MM.1S (cell line): ENCODE measurements at regions not wholly inside any gene's neighbourhood (a gene's known extent, or its start where the extent isn't known, plus 50 kb on each side); places are given as distances from the start of the nearest gene placed in this dataset.

ENCODE experiments used
- DNase-seq: peaks from one replicate; pipeline ENCODE4 v3.0.0-alpha.2; 2015
- H2AFZ ChIP-seq: fragments of 300-600 bp; sonication (generic); 2 replicates; pipeline ENCODE4 v1.6.0; 2016; ENCODE audit warnings: antibody characterized with exemption, low read length
- H3F3A ChIP-seq: fragments of 300-600 bp; sonication (generic); 2 replicates; pipeline ENCODE4 v1.6.1; 2016; ENCODE audit warnings: mild to moderate bottlenecking, antibody characterized with exemption, low read length, moderate library complexity, mixed read lengths; ENCODE audit not compliant: insufficient read depth
- H3K27ac ChIP-seq: fragments of 300-600 bp; sonication (generic); 2 replicates; pipeline ENCODE4 v1.5.1; 2016; ENCODE audit warnings: mild to moderate bottlenecking, low read length
- H3K27me3 ChIP-seq: fragments of 300-600 bp; sonication (generic); replicated peaks from 2 replicates; pipeline ENCODE4 v1.6.0; 2016; ENCODE audit warnings: low read length; ENCODE audit not compliant: insufficient read depth
- H3K36me3 ChIP-seq: fragments of 300-600 bp; sonication (generic); replicated peaks from 2 replicates; pipeline ENCODE4 v1.6.1; 2016; ENCODE audit warnings: mild to moderate bottlenecking, low read length, mixed read lengths; ENCODE audit not compliant: insufficient read depth
- H3K4me1 ChIP-seq: fragments of 300-600 bp; sonication (generic); 2 replicates; pipeline ENCODE4 v1.6.1; 2016; ENCODE audit warnings: low read length, mixed read lengths
- H3K4me2 ChIP-seq: fragments of 300-600 bp; sonication (generic); 2 replicates; pipeline ENCODE4 v1.6.0; 2016; ENCODE audit warnings: low read depth, low read length
- H3K4me3 ChIP-seq: fragments of 300-600 bp; sonication (generic); 2 replicates; pipeline ENCODE4 v1.5.1; 2016; ENCODE audit warnings: low read length, mixed read lengths
- H3K79me2 ChIP-seq: fragments of 300-600 bp; sonication (generic); 2 replicates; pipeline ENCODE4 v1.6.1; 2016; ENCODE audit warnings: mixed run types, low read length, mixed read lengths
- H3K9ac ChIP-seq: fragments of 300-600 bp; sonication (generic); 2 replicates; pipeline ENCODE4 v1.6.1; 2016; ENCODE audit warnings: low read length, mixed read lengths
- H3K9me2 ChIP-seq: fragments of 300-600 bp; sonication (generic); replicated peaks from 2 replicates; pipeline ENCODE4 v1.6.1; 2016; ENCODE audit warnings: mild to moderate bottlenecking, low read length, mixed read lengths; ENCODE audit not compliant: insufficient read depth
- H3K9me3 ChIP-seq: fragments of 300-600 bp; sonication (generic); replicated peaks from 2 replicates; pipeline ENCODE4 v1.6.1; 2016; ENCODE audit warnings: mild to moderate bottlenecking, low read length, mixed read lengths; ENCODE audit not compliant: insufficient read depth
- H4K20me1 ChIP-seq: fragments of 300-600 bp; sonication (generic); 2 replicates; pipeline ENCODE4 v1.6.1; 2016; ENCODE audit warnings: mild to moderate bottlenecking, low read length, moderate library complexity, mixed read lengths; ENCODE audit not compliant: insufficient read depth
- CTCF ChIP-seq: fragments of 300-600 bp; sonication (generic); IDR thresholded peaks from 2 replicates; pipeline ENCODE4 v1.5.1; 2016; ENCODE audit warnings: antibody characterized with exemption, low read length, mixed read lengths
- EZH2 ChIP-seq: fragments of 300-600 bp; sonication (generic); optimal IDR thresholded peaks from 2 replicates; pipeline ENCODE3; 2017; ENCODE audit warnings: low read depth, mild to moderate bottlenecking, antibody characterized with exemption, low read length, mixed read lengths
- EZH2phosphoT487 ChIP-seq: fragments of 300-600 bp; sonication (generic); IDR thresholded peaks from 2 replicates; pipeline ENCODE4 v1.6.1; 2018; ENCODE audit warnings: antibody characterized with exemption, low read length

- Histone ChIP-seq H3K9me2 (no peaks in the 10 kb centered on the region), H4K20me1 (no peaks in the 10 kb centered on the region), H3K4me1 (no peaks in the 10 kb centered on the region), H3K27ac (no peak overlapping the region), H3K9ac (no peak overlapping the region), H2AFZ (no peak overlapping the region), H3K4me2 (no peak overlapping the region), H3K4me3 (no peak overlapping the region), H3K9me3 (no peaks in the 10 kb centered on the region), H3K79me2 (no peaks in the 10 kb centered on the region), H3K27me3 (no peaks in the 10 kb centered on the region), H3F3A (no peaks in the 10 kb centered on the region), H3K36me3 (no peaks in the 10 kb centered on the region)
- DNase-seq, result no peak
- TF ChIP-seq CTCF, result no peak
- TF ChIP-seq EZH2, result no peak
- TF ChIP-seq EZH2phosphoT487, result no peak
These were observed 262.6 kb downstream of the ATPSCKMT start for GRCh38 chr5:9987101-9987500.

GRCh38 chr5:9977070-9977469 lies 272.6 kb downstream of the ATPSCKMT start:
- Histone ChIP-seq H3K9ac (no peak overlapping the region), H4K20me1 (no peaks in the 10 kb centered on the region), H3K9me2 (no peaks in the 10 kb centered on the region), H3K9me3 (no peaks in the 10 kb centered on the region), H3K4me3 (no peak overlapping the region), H3K4me1 (no peaks in the 10 kb centered on the region), H2AFZ (no peak overlapping the region), H3K4me2 (no peak overlapping the region), H3K27me3 (no peaks in the 10 kb centered on the region), H3K79me2 (no peaks in the 10 kb centered on the region), H3K36me3 (no peaks in the 10 kb centered on the region), H3F3A (no peaks in the 10 kb centered on the region), H3K27ac (no peak overlapping the region)
- DNase-seq, result no peak
- TF ChIP-seq EZH2 (no peak), EZH2phosphoT487 (no peak), CTCF (no peak)

GRCh38 chr5:9976621-9977020 lies 273.1 kb downstream of the ATPSCKMT start:
- Histone ChIP-seq H3K27ac (no peak overlapping the region), H4K20me1 (no peaks in the 10 kb centered on the region), H3K79me2 (no peaks in the 10 kb centered on the region), H3K4me1 (no peaks in the 10 kb centered on the region), H3K9me2 (no peaks in the 10 kb centered on the region), H3K9me3 (no peaks in the 10 kb centered on the region), H2AFZ (no peak overlapping the region), H3F3A (no peaks in the 10 kb centered on the region), H3K27me3 (no peaks in the 10 kb centered on the region), H3K36me3 (no peaks in the 10 kb centered on the region), H3K4me2 (no peak overlapping the region), H3K4me3 (no peak overlapping the region), H3K9ac (no peak overlapping the region)
- no peak for DNase-seq
- TF ChIP-seq CTCF (no peak), EZH2phosphoT487 (no peak), EZH2 (no peak)
